Transverse colon (tissue), 3 donors: ENCODE measurements at regions not wholly inside any gene's neighbourhood (a gene's known extent, or its start where the extent isn't known, plus 50 kb on each side); places are given as distances from the start of the nearest gene placed in this dataset.
"Not testable (repeated sequence)": the region's sequence is repeated elsewhere in the genome, so short reads cannot be mapped to it uniquely, and the experiment has no call there.

Source experiments
- CTCF ChIP-seq, 5 experiments: fragments of 200-600 bp in 3 of 5; fragments of 450-650 bp in 2 of 5; sonication (generic) in 3 of 5; IDR thresholded peaks; 1 replicate in 2 of 5; 2 replicates in 3 of 5; pipeline ENCODE4 v1.5.1; 2016 to 2017; ENCODE audit warnings: antibody characterized with exemption in 5 of 5, inconsistent platforms in 3 of 5, mild to moderate bottlenecking in 2 of 5, moderate library complexity in 1 of 5
- EP300 ChIP-seq: sonication (generic); formaldehyde crosslinking; IDR thresholded peaks from one replicate; pipeline ENCODE4 v1.6.1; 2017; ENCODE audit warnings: antibody characterized with exemption, low read depth
- POLR2A ChIP-seq: fragments of 450-650 bp; IDR thresholded peaks from one replicate; pipeline ENCODE4 v1.6.1; 2016; ENCODE audit warnings: antibody characterized with exemption, mild to moderate bottlenecking, moderate library complexity

- not testable (repeated sequence) for TF ChIP-seq CTCF (IDR thresholded peaks at IDR 0.05); EP300; POLR2A
Measured at GRCh38 chr16:26596033-26596432, 470.7 kb upstream of the C16orf82 start.
